GM18502 (cell line): ENCODE measurements at regions not wholly inside any gene's neighbourhood (a gene's known extent, or its start where the extent isn't known, plus 50 kb on each side); places are given as distances from the start of the nearest gene placed in this dataset.
"Not testable (repeated sequence)": the region's sequence is repeated elsewhere in the genome, so short reads cannot be mapped to it uniquely, and the experiment has no call there.

Experiments
- ATAC-seq: cut with Tn5 transposase; IDR thresholded peaks from one replicate; pipeline ENCODE4 v1.9.1; 2021; ENCODE audit warnings: mild to moderate bottlenecking; ENCODE audit not compliant: unreplicated experiment, poor library complexity

DNA sequence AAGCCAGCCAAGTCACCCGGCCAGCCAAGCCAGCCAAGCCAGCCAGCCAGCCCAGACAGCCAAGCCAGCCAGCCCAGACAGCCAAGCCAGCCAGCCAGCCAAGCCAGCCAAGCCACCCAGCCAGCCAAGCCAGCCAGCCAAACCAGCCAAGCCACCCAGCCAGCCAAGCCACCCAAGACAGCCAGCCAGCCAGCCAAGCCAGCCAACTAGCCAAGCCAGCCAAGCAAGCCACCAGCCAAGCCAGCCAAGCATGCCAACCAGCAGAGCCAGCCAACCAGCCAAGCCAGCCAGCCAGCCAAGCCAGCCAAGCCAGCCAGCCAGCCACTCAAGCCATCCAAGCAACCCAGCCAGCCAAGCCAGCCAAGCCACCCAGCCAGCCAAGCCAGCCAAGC lies 323.1 kb upstream of the PLGLB2 start:
- not testable (repeated sequence) for ATAC-seq

DNA sequence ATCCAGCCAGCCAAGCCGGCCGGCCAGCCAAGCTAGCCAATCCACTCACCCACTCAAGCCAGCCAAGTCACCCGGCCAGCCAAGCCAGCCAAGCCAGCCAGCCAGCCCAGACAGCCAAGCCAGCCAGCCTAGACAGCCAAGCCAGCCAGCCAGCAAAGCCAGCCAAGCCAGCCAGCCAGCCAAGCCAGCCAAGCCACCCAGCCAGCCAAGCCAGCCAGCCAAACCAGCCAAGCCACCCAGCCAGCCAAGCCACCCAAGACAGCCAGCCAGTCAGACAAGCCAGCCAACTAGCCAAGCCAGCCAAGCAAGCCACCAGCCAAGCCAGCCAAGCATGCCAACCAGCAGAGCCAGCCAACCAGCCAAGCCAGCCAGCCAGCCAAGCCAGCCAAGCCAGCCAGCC lies 322.7 kb upstream of the PLGLB2 start:
- ATAC-seq = not testable (repeated sequence)

DNA sequence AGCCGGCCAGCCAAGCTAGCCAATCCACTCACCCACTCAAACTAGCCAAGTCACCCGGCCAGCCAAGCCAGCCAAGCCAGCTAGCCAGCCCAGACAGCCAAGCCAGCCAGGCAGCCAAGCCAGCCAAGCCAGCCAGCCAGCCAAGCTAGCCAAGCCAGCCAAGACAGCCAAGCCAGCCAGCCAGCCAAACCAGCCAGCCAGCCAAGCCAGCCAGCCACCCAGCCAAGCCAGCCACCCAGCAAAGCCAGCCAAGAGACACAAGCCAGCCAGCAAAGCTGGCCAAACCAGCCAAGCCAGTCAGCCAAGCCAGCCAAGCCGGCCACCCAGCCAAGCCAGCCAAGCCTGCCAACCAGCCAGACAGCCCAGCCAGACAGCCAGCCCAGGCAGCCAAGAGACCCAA lies 322.2 kb upstream of the PLGLB2 start:
- ATAC-seq = not testable (repeated sequence)

DNA sequence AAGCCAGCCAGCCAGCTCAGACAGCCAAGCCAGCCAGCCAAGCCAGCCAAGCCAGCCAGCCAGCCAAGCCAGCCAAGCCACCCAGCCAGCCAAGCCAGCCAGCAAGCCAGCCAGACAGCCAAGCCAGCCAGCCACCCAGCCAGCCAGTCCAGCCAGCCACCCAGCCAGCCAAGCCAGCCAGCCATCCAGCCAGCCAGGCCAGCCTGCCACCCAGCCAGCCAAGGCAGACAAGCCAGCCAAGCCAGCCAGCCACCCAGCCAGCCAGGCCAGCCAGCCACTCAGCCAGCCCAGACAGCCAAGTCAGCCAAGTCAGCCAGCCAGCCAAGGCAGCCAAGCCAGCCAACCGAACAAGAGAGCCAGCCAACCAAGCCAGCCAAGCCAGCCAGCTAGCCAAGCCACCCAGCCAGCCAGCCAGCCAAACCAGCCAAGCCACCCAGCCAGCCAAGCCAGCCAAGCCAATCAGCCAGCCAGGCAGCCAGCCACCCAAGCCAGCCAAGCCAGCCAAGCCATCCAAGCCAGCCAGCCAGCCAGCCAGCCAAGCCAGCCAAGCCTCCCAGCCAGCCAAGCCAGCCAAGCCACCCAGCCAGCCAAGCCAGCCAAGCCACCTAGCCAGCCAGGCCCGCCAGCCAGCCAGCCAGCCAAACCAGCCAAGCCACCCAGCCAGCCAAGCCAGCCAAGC lies 319.3 kb upstream of the PLGLB2 start:
- ATAC-seq = not testable (repeated sequence)

DNA sequence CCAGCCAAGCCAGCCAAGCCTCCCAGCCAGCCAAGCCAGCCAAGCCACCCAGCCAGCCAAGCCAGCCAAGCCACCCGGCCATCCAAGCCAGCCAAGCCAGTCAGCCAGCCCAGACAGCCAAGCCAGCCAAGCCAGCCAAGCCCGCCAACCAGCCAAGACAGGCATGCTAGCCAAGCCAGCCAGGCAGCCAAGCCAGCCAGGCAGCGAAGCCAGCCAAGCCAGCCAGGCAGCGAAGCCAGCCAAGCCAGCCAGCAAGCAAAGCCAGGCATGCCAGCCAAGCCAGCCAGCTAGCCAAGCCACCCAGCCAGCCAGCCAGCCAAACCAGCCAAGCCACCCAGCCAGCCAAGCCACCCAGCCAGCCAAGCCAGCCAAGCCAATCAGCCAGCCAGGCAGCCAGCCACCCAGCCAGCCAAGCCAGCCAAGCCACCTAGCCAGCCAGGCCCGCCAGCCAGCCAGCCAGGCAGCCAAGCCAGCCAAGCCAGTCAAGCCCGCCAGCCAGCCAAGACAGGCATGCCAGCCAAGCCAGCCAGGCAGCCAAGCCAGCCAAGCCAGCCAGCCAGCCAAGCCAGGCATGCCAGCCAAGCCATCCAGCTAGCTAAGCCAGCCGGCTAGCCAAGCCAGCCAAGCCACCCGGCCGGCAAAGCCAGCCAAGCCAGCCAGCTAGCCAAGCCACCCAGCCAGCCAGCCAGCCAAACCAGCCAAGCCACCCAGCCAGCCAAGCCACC lies 318.5 kb upstream of the PLGLB2 start:
- not testable (repeated sequence) for ATAC-seq

DNA sequence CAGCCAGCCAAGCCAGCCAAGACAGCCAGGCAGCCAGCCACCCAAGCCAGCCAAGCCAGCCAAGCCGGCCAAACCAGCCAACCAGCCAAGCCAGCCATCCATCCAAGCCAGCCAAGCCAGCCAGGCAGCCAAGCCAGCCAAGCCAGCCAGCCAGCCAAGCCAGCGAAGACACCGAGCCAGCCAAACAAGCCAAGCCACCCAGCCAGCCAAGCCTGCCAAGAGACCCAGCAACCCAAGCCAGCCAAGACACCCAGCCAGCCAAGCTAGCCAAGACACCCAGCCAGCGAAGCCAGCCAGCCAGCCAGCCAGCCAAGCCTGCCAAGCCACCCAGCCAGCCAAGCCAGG lies 318.0 kb upstream of the PLGLB2 start:
- not testable (repeated sequence) for ATAC-seq

DNA sequence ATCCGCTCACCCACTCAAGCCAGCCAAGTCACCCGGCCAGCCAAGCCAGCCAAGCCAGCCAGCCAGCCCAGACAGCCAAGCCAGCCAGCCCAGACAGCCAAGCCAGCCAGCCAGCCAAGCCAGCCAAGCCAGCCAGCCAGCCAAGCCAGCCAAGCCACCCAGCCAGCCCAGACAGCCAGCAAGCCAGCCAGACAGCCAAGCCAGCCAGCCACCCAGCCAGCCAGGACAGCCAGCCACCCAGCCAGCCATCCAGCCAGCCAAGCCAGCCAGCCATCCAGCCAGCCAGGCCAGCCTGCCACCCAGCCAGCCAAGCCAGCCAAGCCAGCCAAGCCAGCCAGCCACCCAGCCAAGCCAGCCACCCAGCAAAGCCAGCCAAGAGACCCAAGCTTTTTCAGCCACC lies 316.8 kb upstream of the PLGLB2 start:
- not testable (repeated sequence) for ATAC-seq

DNA sequence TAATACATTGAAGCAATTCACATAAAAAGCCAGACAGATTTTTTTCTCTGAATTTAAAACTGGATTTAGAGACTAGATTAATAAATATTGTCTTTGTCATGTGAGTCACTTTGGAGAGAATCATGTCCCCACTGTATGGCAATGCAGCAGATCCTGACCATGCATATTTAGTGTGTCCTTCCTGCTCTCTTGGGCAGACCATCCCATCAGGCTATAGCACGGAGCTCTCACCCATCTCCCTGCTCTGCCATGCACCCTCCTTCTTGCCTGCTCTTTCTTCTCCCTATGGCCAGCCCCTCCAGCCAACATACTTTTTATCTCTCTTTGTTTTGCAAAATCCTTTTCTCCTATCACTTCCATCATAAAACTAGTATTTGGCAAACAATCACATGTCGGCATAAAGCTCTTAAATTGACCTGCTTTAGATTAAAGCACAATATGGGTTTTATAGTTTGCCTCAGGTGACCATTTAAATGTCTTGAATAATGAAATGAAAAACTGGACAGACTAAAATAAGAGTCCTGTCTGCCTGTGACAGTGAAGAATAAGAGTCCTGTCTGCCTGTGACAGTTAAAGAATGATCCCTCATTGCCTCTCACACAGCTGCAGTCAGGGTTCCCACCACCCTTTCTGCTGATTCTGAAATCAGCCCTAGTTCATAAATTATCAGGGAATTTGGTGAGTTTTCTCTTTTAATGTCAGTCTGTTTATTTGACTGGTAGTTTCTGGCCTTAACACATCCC lies 315.0 kb upstream of the PLGLB2 start:
- not testable (repeated sequence) for ATAC-seq

DNA sequence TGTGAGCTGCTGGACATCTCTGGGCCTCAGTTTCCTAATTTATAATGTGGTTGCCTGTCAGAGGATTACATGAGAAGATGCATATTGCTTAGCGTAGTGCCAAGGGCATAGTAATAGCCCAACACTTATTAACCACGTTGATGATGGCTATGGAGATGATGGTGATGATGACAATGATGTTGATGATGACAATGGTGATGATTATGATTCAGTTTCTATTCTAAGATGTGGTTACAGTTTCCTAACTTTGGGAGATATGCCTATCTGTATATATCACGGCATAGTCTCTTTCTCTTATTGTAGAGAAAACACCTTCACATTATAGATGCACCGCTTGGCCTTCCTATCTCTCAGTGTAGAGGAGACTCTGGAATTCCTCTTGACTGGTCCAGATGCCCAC lies 311.9 kb upstream of the PLGLB2 start:
- not testable (repeated sequence) for ATAC-seq

DNA sequence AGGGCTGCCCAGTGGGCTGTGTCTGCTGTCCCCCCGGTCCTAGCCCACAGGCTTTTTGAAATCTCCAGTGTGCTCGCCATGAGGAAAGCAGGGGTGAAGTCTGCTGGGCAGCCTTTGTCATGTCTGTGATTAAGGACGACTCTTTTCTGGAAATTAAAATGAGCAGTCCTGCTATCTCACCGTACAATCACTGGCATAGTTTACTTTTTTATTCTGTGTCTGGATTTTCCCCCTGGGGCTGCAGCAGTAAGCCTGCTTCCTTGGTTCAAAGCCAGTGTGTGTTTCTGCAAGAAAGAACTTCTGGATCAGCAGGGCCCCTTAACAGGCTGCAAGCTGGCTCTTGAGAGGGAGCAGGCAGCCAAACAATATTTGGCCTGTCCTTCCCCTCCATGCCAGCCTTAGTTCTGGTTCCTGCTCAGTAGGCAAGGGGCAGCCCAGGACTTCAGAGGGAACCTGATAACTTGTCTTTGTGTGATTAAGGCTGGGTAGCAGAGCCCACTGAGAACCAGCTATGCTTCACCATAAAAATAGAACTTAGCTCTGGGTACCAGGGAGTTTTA lies 310.1 kb upstream of the PLGLB2 start:
- ATAC-seq = not testable (repeated sequence)

DNA sequence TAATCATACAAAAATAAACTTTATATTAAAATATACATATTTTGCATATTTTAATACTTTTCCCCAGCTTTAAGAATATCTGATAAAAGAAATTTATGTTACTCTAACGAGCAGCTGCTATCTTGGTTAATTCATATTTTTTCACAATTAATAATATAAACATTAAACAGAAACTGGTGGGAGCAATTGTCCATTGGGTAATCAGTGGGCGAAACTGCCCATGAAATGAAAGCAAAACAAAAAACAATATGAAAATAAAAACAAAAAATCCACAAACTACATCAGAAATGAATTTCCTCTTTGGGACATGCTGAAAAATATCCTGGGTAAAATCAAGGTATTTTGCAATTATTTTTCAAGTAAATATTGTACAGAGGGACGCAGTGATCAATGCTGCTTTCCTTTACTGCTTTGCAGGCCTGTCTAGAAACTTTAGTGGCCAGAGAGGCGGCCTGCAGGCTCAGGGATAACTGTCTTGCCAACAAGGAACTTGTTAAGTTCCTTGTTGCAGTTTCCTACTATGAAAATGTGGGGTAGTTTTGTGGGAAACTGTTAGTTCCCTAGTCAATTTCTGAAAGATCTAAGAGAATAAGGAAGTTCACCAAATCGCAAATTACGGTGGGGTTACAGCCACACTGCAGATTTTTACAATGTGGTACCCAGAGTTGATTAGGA lies 309.0 kb upstream of the PLGLB2 start:
- not testable (repeated sequence) for ATAC-seq

DNA sequence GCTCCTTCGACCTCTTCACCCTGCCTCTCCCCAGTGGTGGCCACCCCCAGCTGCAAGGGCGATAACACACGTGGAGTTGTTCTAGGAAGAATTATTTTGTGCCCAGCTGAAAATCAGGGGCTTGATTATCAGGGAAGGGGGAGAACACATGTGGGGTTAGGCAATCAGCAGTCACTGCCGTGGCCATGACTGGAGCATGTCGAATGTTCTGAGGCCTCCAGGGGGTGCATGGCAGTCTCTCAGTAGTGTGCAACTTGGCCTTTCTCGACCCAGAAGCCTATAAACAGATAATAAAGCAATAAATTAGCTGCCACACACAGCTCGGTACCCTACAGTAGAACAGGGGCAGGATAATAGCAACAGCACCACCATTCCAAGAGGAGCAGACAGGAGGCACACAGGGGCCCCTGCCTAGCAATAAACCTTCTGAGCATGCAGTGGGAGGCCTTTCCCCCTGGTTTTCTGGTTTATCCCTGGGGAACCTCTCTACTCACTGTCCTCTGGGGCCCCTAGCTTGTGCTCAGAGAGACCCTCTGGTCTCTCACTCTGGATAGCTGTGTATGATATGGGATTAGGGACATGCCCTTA lies 308.2 kb upstream of the PLGLB2 start:
- ATAC-seq = not testable (repeated sequence)

DNA sequence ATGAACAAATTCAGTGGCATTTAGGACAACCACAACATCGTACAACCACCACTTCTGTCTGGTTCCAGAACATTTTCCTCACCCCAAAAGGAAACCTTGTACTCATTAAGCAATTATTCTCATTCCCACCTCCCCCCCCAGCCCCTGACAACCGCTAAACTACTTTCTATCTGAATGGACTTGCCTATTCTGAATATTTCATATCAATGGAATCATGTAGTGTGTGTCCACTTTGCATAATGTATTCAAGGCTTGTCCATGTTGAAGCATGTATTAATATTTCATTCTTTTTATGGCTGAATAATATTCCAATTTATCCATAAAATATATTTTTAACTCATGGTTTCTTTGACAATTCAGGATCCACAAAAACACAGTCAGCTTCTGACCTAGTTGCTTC lies 307.2 kb upstream of the PLGLB2 start:
- not testable (repeated sequence) for ATAC-seq

DNA sequence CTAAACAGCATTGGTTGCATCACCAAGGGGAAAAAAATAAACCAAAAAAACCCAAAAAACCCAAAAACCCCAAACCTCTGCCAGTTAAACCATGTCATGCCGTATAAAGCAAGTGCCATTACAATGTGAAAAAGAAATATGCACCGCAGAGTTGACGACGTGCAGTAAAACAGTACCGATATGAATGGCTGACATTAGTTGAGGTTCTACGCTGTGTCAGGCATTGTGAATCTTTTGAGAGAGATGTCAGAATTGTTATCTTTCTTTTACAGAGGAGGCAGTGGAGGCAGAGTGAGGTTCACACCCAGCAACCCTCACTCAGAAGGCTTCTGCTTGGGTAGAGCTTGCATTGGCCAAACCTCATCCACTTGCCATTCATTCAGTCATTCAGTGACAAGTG lies 306.5 kb upstream of the PLGLB2 start:
- ATAC-seq = not testable (repeated sequence)

DNA sequence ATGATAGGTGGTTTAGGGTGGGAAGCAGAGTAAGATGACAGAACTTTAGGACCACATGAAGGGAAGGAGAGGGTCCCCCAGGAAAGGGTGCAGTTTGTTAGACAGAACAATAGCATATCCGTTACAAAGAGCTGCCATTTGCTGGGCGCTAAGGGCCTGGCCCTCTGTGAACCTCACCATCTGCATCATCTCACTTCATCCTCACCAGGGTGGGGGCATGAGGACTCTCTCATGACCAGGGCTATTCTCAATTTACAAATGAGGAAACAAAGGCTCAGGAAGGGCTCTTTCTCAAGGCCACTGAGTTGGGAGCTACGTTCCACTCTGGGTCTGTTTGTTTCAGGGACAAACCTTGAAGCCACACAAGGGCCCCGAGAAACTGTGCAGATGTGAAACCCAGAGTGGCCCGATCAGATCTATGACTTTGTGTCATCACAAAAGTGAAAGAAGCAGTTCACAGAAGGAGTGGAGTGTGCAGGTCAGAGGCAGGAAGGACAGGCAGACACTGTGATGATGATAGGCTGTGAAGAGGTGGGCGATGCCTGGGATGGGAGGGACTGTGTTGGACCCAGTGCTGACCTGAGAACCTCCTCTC lies 304.8 kb upstream of the PLGLB2 start:
- peak; percentile 99 for ATAC-seq

DNA sequence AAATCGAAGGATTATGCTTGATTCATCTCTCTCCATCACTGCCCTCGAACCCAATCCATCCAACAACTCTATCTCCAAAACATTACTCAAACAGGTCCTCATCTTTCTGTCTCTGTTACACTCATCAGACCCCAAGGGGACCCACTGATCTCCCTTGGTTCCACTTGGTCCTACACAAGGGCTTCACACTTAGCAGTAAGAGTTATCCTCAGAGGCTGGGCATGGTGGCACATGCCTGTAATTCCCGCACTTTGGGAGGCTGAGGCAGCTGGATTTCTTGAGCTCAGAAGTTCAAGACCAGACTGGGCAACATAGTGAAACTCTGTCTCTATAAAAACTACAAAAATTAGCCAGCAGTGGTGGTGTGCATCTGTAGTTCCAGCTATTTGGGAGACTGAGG lies 302.9 kb upstream of the PLGLB2 start:
- not testable (repeated sequence) for ATAC-seq

DNA sequence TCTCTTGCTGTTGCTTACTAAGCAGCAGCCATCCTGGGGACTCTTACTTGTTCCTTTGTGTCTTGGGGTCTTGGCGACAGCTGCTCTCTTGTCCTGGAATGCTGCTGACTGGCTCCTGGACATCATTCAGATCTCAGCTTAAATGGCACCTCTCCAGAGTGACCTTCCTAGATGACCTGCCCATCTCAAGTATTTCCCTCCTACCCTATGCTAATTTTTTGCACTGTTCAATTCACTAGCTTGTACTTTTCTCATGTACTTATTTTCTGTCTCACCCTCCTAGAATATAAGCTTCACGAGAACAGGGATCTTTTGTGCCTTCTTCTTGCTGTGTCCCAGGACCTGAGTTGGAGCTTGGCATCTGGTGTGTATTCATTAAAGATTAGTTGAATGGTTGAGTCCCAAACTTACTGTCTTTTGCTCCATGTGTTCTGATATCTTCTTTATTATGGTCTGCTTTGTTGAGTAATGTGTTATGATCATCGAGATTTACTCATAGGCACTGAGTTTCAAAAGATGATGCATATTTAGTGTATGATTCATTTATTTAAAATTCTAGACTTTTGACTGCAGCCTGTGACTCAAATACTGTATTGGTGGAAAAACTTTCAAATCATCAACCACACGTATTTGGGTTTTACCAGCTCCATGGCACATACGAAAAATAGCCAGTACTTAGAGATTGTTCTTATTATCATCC lies 302.1 kb upstream of the PLGLB2 start:
- ATAC-seq = not testable (repeated sequence)

DNA sequence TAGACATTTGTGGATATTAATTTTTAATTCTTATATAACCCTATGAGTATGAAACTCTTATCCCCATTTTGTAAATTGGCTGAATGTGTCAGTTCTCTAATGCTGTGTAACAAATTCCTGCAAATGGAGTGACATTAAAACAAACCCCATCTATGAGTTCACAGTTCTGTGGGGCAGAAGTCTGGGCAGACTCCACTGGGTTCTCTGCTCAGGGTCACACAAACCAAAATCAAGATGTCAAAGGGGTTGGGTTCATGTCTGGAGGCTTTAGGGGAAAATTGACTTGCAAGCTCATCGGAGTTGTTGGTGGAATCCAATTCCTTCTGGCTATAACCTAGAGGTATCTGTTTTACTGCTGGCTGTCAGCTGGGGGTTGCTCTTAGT lies 301.6 kb upstream of the PLGLB2 start:
- not testable (repeated sequence) for ATAC-seq

DNA sequence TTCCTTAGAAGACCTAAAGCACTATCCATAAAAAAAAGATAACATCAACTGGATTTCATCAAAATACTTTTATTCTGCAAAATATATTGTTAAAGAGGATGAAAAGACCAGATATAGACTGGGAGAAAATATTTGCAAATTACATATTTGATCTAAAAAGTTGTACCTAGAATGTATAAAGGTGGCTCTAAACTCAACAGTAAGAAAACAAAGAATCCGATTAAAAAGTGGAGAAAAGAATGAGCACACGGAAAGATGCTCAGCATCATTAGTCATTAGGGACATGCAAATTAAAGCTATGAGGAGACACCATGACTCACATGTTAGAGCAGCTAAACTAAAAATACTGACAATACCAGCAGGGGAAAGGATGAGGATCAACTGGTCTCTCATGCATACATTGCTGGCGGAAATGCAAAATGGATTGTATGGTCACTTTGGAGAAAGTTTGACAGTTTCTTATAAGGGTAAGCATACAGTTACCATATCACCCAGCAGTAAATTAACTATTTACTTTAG lies 298.4 kb upstream of the PLGLB2 start:
- ATAC-seq = peak; percentile 80
